Parathyroid adenoma (tissue), 2 donors: ENCODE measurements at regions not wholly inside any gene's neighbourhood (a gene's known extent, or its start where the extent isn't known, plus 50 kb on each side); places are given as distances from the start of the nearest gene placed in this dataset.

Source experiments
- H2AFZ ChIP-seq: fragments of 300-600 bp; sonication (generic); one replicate; pipeline ENCODE4 v1.7.0; 2017; ENCODE audit warnings: antibody characterized with exemption, mild to moderate bottlenecking
- H3K27ac ChIP-seq: fragments of 300-600 bp; sonication (generic); one replicate; pipeline ENCODE4 v1.7.0; 2017
- H3K27me3 ChIP-seq: fragments of 300-600 bp; sonication (generic); one replicate; pipeline ENCODE4 v1.7.0; 2017; ENCODE audit warnings: low read length; ENCODE audit not compliant: control insufficient read depth, insufficient read depth
- H3K36me3 ChIP-seq: fragments of 300-600 bp; sonication (generic); one replicate; pipeline ENCODE4 v1.7.0; 2017; ENCODE audit warnings: low read length; ENCODE audit not compliant: control insufficient read depth, insufficient read depth
- H3K4me1 ChIP-seq: fragments of 300-600 bp; sonication (generic); one replicate; pipeline ENCODE4 v1.7.0; 2017; ENCODE audit warnings: control low read depth
- H3K4me2 ChIP-seq: fragments of 300-600 bp; sonication (generic); one replicate; pipeline ENCODE4 v1.7.0; 2017; ENCODE audit warnings: low read length
- H3K4me3 ChIP-seq: fragments of 300-600 bp; sonication (generic); one replicate; pipeline ENCODE4 v1.7.0; 2017; ENCODE audit warnings: low read depth, low read length
- H3K79me2 ChIP-seq: fragments of 300-600 bp; sonication (generic); one replicate; pipeline ENCODE4 v1.7.0; 2017; ENCODE audit warnings: control low read depth
- H3K9ac ChIP-seq: fragments of 300-600 bp; sonication (generic); one replicate; pipeline ENCODE4 v1.7.0; 2017; ENCODE audit warnings: mild to moderate bottlenecking
- H3K9me3 ChIP-seq: fragments of 300-600 bp; sonication (generic); one replicate; pipeline ENCODE4 v1.7.0; 2017; ENCODE audit warnings: low read length; ENCODE audit not compliant: control insufficient read depth
- TF ChIP-seq, protein P1 (sequence below): fragments of 300-600 bp; sonication (generic); IDR thresholded peaks from one replicate; pipeline ENCODE4 v1.7.0; 2017; ENCODE audit warnings: antibody characterized with exemption, mild to moderate bottlenecking
- donor health status: primary hyperparathyroidism.

DNA sequence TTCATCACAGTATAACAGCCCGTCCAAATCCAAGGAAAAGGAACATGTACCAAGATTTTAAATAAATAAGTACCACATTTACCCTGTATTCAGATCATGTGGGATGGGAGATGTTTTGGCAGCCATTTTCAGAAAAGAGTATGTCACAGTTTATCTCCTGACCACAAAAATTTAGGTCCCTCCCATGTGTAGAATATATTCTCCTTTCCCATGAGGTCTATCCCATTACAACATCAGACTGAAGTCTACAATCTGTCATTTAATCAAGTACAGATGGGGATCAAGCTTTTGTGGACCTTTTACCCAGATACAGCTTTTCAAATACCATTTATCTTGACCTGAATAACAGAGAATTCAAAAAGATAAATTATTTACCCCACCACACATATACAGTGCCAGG lies 444.5 kb downstream of the PLOD2 start:
- TF ChIP-seq, protein P1, sequence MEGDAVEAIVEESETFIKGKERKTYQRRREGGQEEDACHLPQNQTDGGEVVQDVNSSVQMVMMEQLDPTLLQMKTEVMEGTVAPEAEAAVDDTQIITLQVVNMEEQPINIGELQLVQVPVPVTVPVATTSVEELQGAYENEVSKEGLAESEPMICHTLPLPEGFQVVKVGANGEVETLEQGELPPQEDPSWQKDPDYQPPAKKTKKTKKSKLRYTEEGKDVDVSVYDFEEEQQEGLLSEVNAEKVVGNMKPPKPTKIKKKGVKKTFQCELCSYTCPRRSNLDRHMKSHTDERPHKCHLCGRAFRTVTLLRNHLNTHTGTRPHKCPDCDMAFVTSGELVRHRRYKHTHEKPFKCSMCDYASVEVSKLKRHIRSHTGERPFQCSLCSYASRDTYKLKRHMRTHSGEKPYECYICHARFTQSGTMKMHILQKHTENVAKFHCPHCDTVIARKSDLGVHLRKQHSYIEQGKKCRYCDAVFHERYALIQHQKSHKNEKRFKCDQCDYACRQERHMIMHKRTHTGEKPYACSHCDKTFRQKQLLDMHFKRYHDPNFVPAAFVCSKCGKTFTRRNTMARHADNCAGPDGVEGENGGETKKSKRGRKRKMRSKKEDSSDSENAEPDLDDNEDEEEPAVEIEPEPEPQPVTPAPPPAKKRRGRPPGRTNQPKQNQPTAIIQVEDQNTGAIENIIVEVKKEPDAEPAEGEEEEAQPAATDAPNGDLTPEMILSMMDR, result no peak
- H3K36me3 ChIP-seq, result no peaks in the 10 kb centered on the region

DNA sequence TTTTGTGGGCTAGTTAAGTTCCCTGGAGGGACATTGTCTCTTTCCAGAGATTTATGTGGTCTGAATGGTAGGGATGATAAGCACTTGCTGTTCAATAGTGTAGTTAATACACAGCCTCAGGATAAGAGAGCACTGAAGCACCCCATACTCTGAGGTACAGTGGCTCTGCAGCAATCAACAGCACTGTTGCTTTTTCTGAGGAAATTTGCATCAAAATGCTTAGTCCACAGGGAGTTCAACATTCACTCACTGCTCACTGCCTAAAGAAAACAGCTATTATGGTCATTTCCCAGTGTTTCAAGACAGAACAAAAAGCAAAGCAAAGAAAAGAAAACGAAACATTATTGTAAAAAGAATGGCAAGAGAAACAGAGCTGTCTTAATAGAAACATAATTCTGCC lies 441.9 kb downstream of the PLOD2 start:
- Histone ChIP-seq H3K79me2 (no peaks in the 10 kb centered on the region), H3K27ac (no peak overlapping the region), H3K9me3 (no peaks in the 10 kb centered on the region), H3K4me3 (no peak overlapping the region), H3K36me3 (no peaks in the 10 kb centered on the region), H2AFZ (no peak overlapping the region), H3K4me1 (no peaks in the 10 kb centered on the region), H3K9ac (no peak overlapping the region), H3K4me2 (no peak overlapping the region), H3K27me3 (no peaks in the 10 kb centered on the region)
- TF ChIP-seq, protein P1, result no peak

More for the DNA sequence above, 444.5 kb downstream of the PLOD2 start:
- Histone ChIP-seq H2AFZ (no peak overlapping the region), H3K27ac (no peak overlapping the region), H3K27me3 (no peaks in the 10 kb centered on the region), H3K4me2 (no peak overlapping the region), H3K4me3 (no peak overlapping the region), H3K4me1 (no peaks in the 10 kb centered on the region), H3K9ac (no peak overlapping the region), H3K9me3 (no peaks in the 10 kb centered on the region), H3K79me2 (no peaks in the 10 kb centered on the region)

DNA sequence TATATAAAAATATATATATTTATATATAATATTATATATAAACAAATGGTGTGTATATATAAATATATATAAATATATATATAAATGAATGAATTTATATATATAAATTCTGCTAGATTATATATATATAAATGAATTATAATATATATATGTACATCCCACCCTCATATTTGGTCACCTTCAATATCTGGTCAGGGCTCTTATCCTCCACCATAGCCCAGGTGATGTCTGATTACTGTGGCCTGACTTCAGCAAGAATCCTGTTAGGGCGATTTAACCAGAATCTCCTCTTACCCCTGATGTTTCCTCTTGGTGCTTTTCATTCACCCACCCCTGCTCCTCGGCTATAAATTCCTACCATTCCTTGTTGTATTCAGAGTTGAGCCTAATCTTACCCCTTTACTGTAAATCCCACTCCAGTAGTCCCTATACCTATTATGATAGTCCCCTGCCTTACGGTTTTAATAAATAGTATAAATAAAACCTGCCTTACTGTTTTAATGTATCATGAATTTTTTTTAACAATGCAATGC lies 439.6 kb downstream of the PLOD2 start:
- no peaks in the 10 kb centered on the region for H3K79me2 ChIP-seq
- H3K4me2 ChIP-seq, result no peak overlapping the region
- no peak overlapping the region for H3K9ac ChIP-seq
- no peaks in the 10 kb centered on the region for H3K4me1 ChIP-seq
- no peaks in the 10 kb centered on the region for H3K27me3 ChIP-seq
- no peak overlapping the region for H3K27ac ChIP-seq
- no peaks in the 10 kb centered on the region for H3K36me3 ChIP-seq
- no peak overlapping the region for H3K4me3 ChIP-seq
- no peak overlapping the region for H2AFZ ChIP-seq
- TF ChIP-seq, protein P1, result no peak
- H3K9me3 ChIP-seq, result no peaks in the 10 kb centered on the region

DNA sequence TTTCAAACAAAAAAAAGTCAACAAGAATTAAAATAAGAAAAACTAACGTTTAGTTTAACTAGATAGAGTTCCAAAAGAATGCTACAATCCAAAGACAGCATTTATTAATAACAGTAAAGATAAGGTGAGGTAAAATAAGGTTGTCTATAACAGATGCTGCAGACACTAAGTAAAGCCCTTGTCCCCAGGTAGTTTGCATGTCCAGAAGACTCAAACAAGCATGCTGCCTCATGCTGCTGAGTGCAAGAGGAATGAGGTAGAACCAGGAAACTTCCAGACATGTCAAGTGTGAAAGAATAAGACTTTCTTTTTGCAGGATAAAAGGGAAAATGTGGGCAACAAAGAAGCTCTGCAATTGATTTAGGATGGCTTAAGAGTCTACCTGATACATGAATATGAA lies 439.2 kb downstream of the PLOD2 start:
- no peak overlapping the region for H3K4me3 ChIP-seq
- TF ChIP-seq, protein P1, result no peak
- H2AFZ ChIP-seq, result no peak overlapping the region
- no peaks in the 10 kb centered on the region for H3K9me3 ChIP-seq
- no peaks in the 10 kb centered on the region for H3K79me2 ChIP-seq
- H3K36me3 ChIP-seq, result no peaks in the 10 kb centered on the region
- H3K27me3 ChIP-seq, result no peaks in the 10 kb centered on the region
- H3K4me1 ChIP-seq, result no peaks in the 10 kb centered on the region
- H3K4me2 ChIP-seq, result no peak overlapping the region
- no peak overlapping the region for H3K27ac ChIP-seq
- H3K9ac ChIP-seq, result no peak overlapping the region

DNA sequence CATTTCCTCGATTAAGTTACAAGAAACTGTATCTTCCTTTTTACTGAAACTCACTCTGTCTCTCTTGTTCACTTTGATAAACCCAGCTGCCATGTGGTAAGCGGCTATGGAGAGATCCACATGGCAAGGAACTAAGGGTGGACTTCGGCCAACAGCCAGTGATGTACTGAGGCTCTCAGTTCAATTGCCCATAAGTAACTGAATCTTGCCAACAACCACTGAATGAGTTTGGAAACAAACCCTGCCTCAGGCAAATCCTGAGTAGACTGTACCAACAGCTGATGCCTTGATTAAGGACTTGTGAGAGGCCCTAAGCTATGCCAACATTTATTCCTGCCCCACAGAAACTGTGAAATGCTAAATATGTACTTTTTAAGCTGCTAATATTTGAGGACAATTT lies 433.5 kb downstream of the PLOD2 start:
- Histone ChIP-seq H3K36me3 (no peaks in the 10 kb centered on the region), H3K9me3 (no peaks in the 10 kb centered on the region), H3K4me2 (no peak overlapping the region), H3K27ac (no peak overlapping the region), H3K9ac (no peak overlapping the region), H3K4me1 (no peaks in the 10 kb centered on the region), H3K79me2 (no peaks in the 10 kb centered on the region), H3K27me3 (no peaks in the 10 kb centered on the region), H3K4me3 (no peak overlapping the region), H2AFZ (no peak overlapping the region)
- TF ChIP-seq, protein P1, result no peak
